ENCODE measurements at regions not wholly inside any gene's neighbourhood (a gene's known extent, or its start where the extent isn't known, plus 50 kb on each side); places are given as distances from the start of the nearest gene placed in this dataset.
"Not testable (repeated sequence)": the region's sequence is repeated elsewhere in the genome, so short reads cannot be mapped to it uniquely, and the experiment has no call there.

GRCh38 chr4:36609661-36610060 lies 328.2 kb downstream of the DTHD1 start:
- no peak for DNase-seq

GRCh38 chr4:36610628-36611027 lies 329.2 kb downstream of the DTHD1 start:
- DNase-seq = no peak

DNA sequence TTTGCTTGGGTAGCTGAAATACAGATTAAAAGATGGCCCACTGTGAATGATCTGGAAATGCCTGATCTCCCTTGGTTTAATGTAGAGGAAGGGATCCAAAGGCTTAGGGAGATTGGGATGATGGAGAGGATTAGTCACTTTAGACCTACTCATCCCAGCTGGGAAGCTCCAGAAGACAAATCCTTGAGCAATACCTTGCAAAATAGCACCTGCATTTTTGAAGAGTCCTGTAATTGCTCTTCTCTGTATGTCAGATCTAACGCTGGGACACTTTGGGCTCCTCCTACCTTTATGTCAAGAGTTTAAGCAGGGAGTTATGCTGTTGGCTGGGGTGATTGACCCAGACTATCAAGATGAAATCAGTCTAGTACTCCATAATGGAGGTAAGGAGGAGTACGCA lies 331.7 kb downstream of the DTHD1 start:
- not testable (repeated sequence) for DNase-seq

- no peak for DNase-seq
These were observed 332.6 kb downstream of the DTHD1 start for GRCh38 chr4:36614011-36614410.

DNA sequence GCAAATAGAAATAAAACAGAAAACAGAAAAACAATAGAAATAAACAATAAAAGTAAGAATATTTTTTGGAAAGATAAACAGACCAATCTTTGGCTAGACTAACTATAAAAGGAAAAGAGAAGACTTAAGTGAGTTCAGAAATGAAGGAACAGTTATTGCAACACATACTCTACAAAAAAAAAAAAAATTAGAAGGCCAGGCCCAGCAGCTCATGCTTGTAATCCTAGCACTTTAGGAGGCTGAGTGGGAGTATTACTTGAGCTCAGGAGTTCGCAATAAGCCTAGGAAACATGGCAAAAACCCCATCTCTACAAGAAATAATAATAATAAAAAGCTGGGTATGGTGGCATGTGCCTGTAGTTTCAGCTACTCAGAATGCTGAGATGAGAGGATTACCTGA lies 336.7 kb downstream of the DTHD1 start:
- DNase-seq = no peak

DNA sequence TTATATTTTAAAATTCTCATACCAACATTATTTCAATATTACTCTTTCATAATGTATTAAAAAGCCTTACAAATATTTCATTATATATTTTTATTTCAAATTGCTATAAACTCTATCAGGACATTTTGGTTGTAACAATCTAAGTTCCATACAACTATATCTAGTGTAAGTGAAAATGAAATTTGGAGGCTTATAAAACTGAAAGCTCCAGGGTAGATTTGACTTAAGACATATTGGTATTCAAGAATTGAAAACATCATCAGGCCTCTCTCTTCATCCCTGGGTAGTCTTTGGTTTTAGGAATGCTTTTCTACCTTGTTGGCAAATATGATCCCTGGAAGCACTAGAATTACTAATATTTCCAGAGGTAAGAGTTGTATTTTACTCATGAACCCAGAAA lies 342.6 kb downstream of the DTHD1 start:
- DNase-seq = no peak

DNA sequence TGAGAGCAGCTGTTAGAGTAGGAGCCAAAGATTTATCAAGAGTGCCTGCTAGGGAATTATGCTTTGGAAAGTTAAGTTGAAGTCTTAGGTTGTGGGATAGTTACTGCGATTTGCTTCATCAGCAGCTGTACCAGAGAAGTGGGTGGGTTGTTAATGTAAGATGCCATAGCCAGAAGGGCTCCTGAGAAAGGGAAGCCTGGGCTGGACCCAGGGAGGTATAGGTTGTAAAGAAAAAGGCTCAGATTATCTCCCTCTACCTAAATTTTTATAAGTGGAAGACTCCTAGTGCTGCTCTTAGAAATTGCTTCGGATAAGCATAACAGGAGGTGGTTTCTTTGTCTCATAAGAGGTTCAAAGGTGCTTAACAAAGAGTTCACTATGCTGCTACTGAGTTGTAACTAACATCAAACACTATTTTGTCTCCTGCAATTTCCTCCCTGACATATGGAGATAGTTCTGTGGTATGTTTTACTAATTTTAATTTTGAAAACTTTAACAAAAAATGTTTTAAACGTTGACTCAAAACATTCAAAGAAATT lies 356.9 kb downstream of the DTHD1 start:
- no peak for DNase-seq

- no peak for DNase-seq
These were observed 359.5 kb downstream of the DTHD1 start for GRCh38 chr4:36640876-36641275.

GRCh38 chr4:36651253-36651652 lies 369.8 kb downstream of the DTHD1 start:
- no peak for DNase-seq

DNA sequence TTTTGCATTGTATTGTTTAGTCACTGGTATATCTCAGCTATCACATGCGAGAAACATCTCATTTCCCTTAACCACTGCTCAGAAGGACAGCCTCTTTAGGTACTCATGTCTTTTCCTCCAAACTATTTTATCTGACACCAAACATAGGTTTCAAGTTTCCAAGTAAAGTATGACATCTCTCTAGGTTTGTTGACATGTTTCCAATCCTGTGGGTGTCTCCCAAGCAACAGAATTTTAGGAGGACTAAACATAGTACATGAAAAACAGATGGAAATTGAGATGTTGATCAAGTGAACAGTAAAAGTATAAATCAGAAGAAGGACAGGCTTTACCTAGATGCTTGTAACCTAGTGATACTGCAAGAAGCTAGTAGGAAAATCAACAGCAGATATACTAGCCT lies 371.4 kb downstream of the DTHD1 start:
- DNase-seq = no peak

GRCh38 chr4:36665985-36666527 lies 384.6 kb downstream of the DTHD1 start:
- DNase-seq = no peak

- no peak for DNase-seq
These were observed 394.0 kb downstream of the DTHD1 start for GRCh38 chr4:36675436-36675835.

DNA sequence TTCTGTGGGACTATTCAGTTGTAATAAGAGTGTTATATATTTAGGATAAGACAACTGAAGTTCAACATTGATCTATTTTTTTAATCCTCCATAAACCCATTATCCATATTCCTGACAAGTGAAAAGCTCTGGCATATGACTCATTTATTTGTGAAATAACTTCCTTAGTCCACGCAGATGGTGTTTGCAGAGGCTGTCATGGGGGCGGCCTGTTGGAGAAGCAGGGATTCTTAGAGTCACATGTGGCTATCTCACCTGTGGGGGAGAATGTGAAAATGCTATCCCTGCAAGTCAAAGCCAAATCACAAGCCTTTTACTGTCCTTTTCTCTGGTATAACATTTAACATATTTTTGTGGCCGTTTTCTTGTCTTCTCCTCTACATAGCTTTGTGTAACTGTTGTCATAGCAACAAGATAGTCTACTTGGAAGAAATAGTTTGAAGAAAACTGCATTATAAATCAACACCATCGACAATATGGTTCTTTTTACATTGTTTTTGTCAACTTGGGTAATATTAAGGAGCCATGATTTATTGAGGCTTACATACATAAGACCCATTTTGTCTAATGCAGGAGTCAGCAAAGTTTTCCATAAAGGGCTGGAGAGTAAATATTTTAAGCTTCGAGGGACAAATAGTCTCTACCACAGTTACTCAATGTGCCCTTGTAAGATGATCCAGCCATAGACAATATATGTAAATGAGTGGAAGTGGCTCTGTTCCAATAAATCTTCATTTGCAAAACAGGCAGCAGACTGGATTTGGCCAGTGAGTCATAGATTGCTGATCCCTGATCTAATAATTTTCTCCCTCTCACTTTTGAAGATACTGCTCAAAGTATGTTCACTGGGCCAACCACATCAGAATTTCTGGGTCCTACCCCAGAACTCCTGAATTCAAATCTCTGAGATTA lies 395.0 kb downstream of the DTHD1 start:
- no peak for DNase-seq

GRCh38 chr4:36677112-36677511 lies 395.7 kb downstream of the DTHD1 start:
- DNase-seq = no peak

DNA sequence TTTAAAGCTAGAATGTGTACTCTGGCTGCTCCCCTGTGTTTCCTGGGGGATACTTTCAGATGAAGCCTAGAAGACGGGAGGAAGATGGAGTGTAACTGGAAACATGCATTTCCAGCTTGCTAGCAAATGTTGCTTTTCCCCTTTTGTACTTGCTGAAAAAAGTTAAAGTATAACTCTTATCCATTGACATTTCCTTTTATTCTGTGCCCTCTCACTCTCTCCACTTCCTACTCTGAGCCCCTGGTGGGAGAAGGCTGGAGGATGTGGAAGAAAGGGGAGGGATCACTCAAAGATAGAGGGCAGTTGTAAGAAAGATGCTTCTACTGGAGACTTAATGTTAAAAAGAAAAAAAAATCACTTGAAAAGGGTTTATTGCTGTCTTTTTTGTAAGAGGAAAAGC lies 396.5 kb downstream of the DTHD1 start:
- DNase-seq = no peak

DNA sequence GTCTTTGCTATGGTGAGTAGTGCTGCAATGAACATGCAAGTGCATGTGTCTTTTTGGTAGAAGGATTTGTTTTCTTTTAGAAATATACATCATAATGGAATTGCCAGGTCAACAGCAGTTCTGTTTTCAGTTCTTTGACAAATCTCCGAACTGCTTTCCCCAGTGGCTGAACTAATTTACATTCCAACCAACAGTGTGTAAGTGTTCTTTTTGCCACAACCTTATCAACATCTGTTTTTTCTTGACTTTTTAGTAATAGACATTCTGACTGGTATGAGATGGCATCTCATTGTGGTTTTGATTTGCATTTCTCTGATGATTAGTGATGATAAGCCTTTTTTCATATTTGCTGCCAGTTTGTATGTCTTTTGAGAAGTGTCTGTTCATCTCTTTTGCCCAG lies 406.3 kb downstream of the DTHD1 start:
- no peak for DNase-seq

GRCh38 chr4:36692586-36692985 lies 411.2 kb downstream of the DTHD1 start:
- no peak for DNase-seq

DNA sequence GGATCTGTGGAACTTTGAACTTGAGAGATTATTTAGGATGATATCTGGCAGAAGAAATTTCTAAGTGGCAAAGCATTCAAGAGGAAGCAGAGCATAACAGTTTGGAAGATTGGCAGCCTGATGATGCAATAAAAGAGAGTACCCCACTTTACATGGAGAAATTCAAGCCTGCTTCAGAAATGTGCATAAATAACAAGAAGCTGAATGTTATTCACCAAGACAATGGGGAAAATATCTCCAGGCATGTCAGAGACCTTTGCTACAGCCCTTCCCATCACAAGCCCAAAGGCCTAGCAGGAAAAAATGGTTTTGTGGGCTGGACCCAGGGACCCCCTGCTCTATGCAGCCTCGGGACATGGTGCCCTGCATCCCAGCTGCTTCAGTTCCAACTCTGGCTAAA lies 420.8 kb downstream of the DTHD1 start:
- DNase-seq = no peak

- no peak for DNase-seq
These were observed 422.9 kb downstream of the DTHD1 start for GRCh38 chr4:36704289-36704688.

- DNase-seq = no peak
These were observed 428.6 kb downstream of the DTHD1 start for GRCh38 chr4:36709991-36710390.

DNA sequence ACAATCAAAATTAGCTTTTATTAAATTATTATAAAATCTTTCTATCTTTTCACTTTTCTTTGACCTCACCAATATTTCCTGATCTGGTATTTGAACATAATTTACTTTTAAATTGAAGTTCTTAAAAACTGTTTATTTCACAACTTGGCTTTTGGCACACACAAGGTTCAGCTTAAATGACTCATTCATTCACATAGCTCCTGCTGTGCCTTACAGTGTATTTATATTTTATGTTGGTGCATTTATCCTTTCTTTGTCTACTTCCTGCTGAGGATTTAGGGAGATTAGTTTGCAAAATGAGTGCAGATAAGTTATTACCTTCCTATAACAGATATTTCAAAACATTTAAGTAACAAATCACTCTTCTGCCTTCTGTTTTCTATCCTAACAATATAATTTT lies 430.6 kb downstream of the DTHD1 start:
- no peak for DNase-seq

DNA sequence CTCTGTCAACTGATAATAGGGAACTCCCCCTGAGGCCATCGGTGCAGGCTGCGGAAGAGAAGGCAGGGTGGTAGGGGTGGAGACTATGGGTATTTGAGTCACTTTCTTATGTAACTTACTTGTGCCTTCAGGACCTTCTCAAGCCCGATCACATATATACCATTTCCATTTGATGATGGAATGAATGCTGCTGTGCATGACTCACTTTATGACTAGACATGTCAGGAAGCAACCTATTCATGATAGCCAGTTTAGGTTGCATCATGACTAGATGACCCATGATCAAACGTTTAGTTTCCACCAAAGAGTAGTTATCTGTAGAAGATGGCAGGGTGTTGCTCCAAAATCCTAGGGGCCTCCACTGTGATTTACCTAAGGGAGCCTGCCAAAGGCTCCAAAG lies 435.5 kb downstream of the DTHD1 start:
- DNase-seq = no peak

DNA sequence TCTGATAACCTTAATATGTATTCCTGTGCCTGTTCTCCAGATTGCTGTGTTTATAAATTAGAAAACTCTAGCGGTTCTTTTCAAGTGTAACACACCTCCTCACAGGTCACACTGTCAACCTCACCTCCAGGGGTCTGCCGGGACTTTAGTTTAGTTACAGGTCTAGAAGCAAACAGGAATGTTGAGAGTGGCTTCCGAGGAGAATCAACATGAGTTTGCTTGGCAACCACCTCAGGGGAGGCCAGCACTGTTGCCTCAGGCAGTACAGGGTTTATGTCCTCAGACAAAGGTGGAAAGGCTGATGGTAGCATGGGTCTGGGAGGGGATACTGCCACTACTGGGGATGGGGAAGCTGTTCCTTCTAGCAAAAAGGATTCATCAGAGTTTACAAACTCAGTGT lies 438.0 kb downstream of the DTHD1 start:
- DNase-seq = no peak

GRCh38 chr4:36722986-36723385 lies 441.6 kb downstream of the DTHD1 start:
- no peak for DNase-seq

DNA sequence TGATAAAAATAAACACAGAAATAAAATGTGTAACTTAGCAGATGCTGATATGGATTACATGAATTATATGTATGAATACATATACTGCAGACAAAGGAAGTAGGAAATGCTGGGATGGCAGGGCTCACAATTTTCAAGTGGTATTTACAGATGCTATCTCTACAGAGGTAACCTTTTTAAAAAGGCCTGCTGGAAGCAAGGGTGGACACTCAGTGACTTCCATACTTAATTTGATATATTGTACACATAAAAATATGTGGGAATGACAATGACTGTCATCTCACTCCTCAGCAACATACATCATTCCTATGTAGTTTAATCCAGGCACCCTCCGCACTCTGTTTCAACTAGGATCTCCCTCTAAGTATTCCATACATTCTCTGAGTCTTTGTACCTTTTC lies 452.9 kb downstream of the DTHD1 start:
- DNase-seq = no peak
